ENCODE measurements at regions not wholly inside any gene's neighbourhood (a gene's known extent, or its start where the extent isn't known, plus 50 kb on each side); places are given as distances from the start of the nearest gene placed in this dataset.

GRCh38 chr2:176681584-176682115 is 412.4 kb downstream of the MTX2 start:
- Histone ChIP-seq H3K27me3 (replicated peaks) (no peaks in the 10 kb centered on the region), H3K27ac (no peak overlapping the region), H3K36me3 (replicated peaks) (no peaks in the 10 kb centered on the region), H3K4me3 (ENCODE audit: low read depth, low read length) (no peak overlapping the region)
- DNase-seq, result no peak
- in situ Hi-C loops (cut with HindIII; ENCODE audit: low pct_ligation_motif_present, low sequenced_read_pairs), result no loop called here
- no peak for TF ChIP-seq CTCF (IDR thresholded peaks at IDR 0.05; ENCODE audit: low read depth, low read length, missing control alignments)

GRCh38 chr2:176682278-176682677 is 413.0 kb downstream of the MTX2 start:
- no peak for TF ChIP-seq CTCF (IDR thresholded peaks at IDR 0.05; ENCODE audit: low read depth, low read length, missing control alignments)
- no peaks in the 10 kb centered on the region for H3K36me3 ChIP-seq (replicated peaks)
- H3K27me3 ChIP-seq (replicated peaks), result no peaks in the 10 kb centered on the region
- in situ Hi-C loops (cut with HindIII; ENCODE audit: low pct_ligation_motif_present, low sequenced_read_pairs), result no loop called here
- no peak overlapping the region for H3K4me3 ChIP-seq (ENCODE audit: low read depth, low read length)
- H3K27ac ChIP-seq, result no peak overlapping the region
- no peak for DNase-seq

GRCh38 chr2:176683618-176684111 is 414.4 kb downstream of the MTX2 start:
- no peaks in the 10 kb centered on the region for H3K27me3 ChIP-seq (replicated peaks)
- H3K27ac ChIP-seq, result no peak overlapping the region
- no peak for DNase-seq
- in situ Hi-C loops (cut with HindIII; ENCODE audit: low pct_ligation_motif_present, low sequenced_read_pairs), result no loop called here
- TF ChIP-seq CTCF (IDR thresholded peaks at IDR 0.05; ENCODE audit: low read depth, low read length, missing control alignments), result no peak
- H3K4me3 ChIP-seq (ENCODE audit: low read depth, low read length), result no peak overlapping the region
- no peaks in the 10 kb centered on the region for H3K36me3 ChIP-seq (replicated peaks)

GRCh38 chr2:176685908-176686307 is 416.7 kb downstream of the MTX2 start:
- H3K4me3 ChIP-seq (ENCODE audit: low read depth, low read length), result no peak overlapping the region
- in situ Hi-C loops (cut with HindIII; ENCODE audit: low pct_ligation_motif_present, low sequenced_read_pairs), result no loop called here
- DNase-seq, result no peak
- no peak overlapping the region for H3K27ac ChIP-seq
- H3K27me3 ChIP-seq (replicated peaks), result no peaks in the 10 kb centered on the region
- TF ChIP-seq CTCF (IDR thresholded peaks at IDR 0.05; ENCODE audit: low read depth, low read length, missing control alignments), result no peak
- H3K36me3 ChIP-seq (replicated peaks), result no peaks in the 10 kb centered on the region

GRCh38 chr2:176686328-176686727 is 417.1 kb downstream of the MTX2 start:
- DNase-seq, result no peak
- Histone ChIP-seq H3K36me3 (replicated peaks) (no peaks in the 10 kb centered on the region), H3K27ac (no peak overlapping the region), H3K4me3 (ENCODE audit: low read depth, low read length) (no peak overlapping the region), H3K27me3 (replicated peaks) (no peaks in the 10 kb centered on the region)
- in situ Hi-C loops (cut with HindIII; ENCODE audit: low pct_ligation_motif_present, low sequenced_read_pairs), result no loop called here
- no peak for TF ChIP-seq CTCF (IDR thresholded peaks at IDR 0.05; ENCODE audit: low read depth, low read length, missing control alignments)

GRCh38 chr2:176687342-176687741 is 418.1 kb downstream of the MTX2 start:
- in situ Hi-C loops (cut with HindIII; ENCODE audit: low pct_ligation_motif_present, low sequenced_read_pairs), result no loop called here
- no peak for TF ChIP-seq CTCF (IDR thresholded peaks at IDR 0.05; ENCODE audit: low read depth, low read length, missing control alignments)
- Histone ChIP-seq H3K36me3 (replicated peaks) (no peaks in the 10 kb centered on the region), H3K27ac (no peak overlapping the region), H3K4me3 (ENCODE audit: low read depth, low read length) (no peak overlapping the region), H3K27me3 (replicated peaks) (no peaks in the 10 kb centered on the region)
- no peak for DNase-seq
